T-helper 1 cell treated with Interleukin-12 subunit alpha and Interleukin-12 subunit beta and Interleukin-4 antibody, amounts not matched to agents 30 ng/mL and 1 ng/mL, for 36 hours (primary cell): ENCODE measurements at regions not wholly inside any gene's neighbourhood (a gene's known extent, or its start where the extent isn't known, plus 50 kb on each side); places are given as distances from the start of the nearest gene placed in this dataset.

Experiments
- intact Hi-C: fragments of 100-400 bp; cut with micrococcal nuclease; formaldehyde crosslinking; loops from one replicate; pipeline ENCODE4 v1.15.1; 2024

- intact Hi-C loops: no loop called here
Observed at GRCh38 chr2:205937211-205937610, 148.8 kb downstream of the INO80D start.

GRCh38 chr2:205936446-205936845 is 149.5 kb downstream of the INO80D start:
- intact Hi-C loops: no loop called here

GRCh38 chr2:205934443-205934842 is 151.5 kb downstream of the INO80D start:
- intact Hi-C loops: no loop called here

DNA sequence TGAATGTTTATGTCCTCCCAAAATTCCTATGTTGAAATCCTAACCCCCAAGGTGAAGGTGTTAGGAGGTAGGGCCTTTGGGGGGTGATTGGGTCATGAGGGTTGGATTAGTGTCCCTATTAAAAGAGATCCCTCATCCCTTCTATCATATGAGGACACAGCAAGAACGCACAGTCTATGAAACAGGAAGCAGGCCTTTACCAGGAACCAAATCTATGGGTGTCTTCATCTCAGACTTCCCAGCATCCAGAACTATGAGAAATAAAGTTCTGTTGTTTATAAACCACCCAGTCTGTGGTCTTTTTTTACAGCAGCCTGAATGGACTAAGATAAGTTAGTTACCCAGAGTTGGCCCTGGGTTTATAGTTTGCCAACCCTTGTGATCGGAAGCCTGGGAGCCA is 153.1 kb downstream of the INO80D start:
- intact Hi-C loops: no loop called here

GRCh38 chr2:205931388-205931787 is 154.6 kb downstream of the INO80D start:
- intact Hi-C loops: no loop called here

- intact Hi-C loops: no loop called here
Observed at GRCh38 chr2:205930209-205930608, 155.8 kb downstream of the INO80D start.

DNA sequence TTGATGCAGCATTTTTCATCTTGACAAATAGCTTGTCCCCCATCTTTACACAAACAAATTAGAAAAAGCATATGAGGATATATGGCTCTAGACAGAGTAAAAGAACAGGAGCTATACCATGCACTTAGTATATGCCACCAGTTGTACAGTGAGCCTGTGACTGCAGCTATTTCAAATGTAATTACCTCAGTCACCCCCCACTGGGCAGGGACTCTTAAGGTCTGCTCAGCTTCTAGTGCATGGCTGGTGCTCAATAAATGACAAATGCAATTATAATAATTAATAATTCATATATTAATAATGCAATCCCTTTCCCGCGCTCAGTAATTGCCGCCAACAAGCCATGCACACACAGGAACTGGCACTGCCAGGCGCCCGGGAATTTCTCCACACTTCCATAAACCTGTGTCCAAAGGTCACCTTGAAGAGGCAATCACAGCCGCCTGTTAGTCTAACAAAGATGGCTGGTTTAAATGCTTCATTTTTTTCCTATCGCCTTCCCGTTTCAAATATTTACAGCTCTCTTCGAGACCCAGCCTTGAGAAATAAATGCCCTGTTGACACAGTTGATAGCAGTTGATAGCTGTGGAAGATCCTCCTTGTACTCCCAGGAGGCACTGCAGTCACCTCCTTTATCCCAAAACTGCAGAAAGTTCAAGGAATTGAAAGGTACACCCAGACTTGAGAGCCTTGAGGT is 156.6 kb downstream of the INO80D start:
- intact Hi-C loops: loop anchor here (5.0 kb wide), 3 partner anchors 162 to 1782 kb away; no protein-coding TSS in a partner anchor

DNA sequence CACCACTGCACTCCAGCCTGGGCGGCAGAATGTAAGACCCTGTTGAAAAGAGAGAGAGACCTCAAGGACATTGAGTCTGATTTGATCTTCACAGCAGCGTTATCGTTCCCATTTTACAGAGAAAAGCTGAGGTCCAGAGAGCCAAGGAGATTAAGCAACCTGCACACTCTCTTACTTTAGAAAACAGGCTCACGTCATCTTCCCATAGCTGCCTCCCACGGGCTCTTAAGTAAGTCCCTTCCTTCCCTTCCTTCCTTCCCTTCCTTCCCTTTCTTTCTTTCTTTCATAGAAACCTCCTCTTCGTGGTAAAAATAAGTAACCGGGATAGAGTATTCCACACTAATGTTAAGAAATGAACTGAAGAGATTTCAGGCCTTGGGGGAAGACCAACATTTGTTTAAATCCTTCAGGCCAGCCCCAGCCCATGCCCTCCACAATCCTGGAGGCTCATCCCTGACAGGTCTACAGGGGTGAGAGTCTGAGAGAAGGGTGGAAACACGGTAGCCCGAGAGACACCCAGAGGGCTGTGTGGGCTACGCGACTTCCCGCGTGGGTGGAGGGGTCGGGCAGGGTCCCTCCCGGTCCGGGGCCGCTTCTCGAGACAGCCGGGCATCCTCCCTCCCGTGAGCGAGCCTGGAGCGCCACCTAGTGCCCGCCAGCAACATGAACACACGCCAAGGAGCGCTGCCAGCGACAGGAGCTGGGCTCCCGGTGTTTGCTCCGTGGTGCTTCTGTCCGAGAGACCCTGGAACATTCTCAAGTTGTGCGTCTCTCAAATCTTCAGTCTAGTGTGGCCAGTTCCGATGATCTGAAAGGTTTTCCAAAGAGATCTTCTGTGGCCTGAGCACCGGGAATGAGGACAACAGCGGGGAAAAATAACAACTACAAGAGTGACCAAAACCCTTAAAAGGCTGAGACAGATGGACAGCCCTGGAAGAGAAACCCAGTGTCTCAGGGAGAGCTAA is 160.3 kb downstream of the INO80D start:
- intact Hi-C loops: loop anchor here (1.0 to 5.0 kb wide), 4 partner anchors 158 to 1778 kb away; no protein-coding TSS in a partner anchor

DNA sequence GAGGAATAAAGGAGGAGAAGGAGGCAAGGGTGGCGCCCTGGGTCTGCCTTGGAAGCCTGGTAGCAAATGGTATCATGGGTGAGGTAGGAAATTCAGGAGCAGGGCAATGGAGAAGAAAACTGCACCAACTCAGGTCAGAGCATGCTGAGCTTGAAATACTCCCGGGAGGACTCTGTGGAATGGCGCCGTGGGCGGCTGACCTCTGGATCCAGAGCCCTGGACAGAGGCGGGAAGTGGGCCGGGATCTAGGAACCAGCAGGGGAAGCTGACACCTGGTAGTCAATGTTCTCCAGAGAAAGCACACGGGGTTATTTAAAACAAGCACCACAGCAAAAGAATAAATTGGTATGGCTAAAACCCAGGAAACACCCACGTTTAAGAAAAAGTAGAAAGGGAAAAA is 161.3 kb downstream of the INO80D start:
- intact Hi-C loops: loop anchor here (1.0 to 5.0 kb wide), 4 partner anchors 157 to 1777 kb away; no protein-coding TSS in a partner anchor

DNA sequence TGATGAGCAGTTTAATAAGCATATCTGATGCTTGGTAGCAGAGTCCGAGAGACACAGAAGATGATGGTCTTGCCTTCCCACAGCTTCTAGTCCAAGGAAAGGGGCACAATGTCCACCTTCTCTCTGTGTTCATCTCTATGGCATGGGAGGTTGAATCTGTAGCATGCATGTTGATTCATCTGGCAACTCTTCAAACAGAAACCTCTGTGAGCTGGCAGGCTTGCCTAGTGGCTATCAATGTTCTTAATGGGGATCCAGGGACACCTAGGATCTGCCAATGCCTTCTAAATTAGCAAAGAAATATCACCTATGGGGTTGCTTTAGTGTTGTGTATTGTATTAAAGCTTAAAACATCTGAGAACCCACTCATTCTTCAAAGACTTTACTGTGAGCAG is 170.8 kb downstream of the INO80D start:
- intact Hi-C loops: no loop called here

GRCh38 chr2:205914213-205915129 is 171.5 kb downstream of the INO80D start:
- intact Hi-C loops: no loop called here

- intact Hi-C loops: no loop called here
Observed at GRCh38 chr2:205913668-205914067, 172.3 kb downstream of the INO80D start.

GRCh38 chr2:205911306-205911705 is 174.7 kb downstream of the INO80D start:
- intact Hi-C loops: no loop called here

- intact Hi-C loops: no loop called here
Observed at GRCh38 chr2:205909184-205909572, 176.8 kb downstream of the INO80D start.

DNA sequence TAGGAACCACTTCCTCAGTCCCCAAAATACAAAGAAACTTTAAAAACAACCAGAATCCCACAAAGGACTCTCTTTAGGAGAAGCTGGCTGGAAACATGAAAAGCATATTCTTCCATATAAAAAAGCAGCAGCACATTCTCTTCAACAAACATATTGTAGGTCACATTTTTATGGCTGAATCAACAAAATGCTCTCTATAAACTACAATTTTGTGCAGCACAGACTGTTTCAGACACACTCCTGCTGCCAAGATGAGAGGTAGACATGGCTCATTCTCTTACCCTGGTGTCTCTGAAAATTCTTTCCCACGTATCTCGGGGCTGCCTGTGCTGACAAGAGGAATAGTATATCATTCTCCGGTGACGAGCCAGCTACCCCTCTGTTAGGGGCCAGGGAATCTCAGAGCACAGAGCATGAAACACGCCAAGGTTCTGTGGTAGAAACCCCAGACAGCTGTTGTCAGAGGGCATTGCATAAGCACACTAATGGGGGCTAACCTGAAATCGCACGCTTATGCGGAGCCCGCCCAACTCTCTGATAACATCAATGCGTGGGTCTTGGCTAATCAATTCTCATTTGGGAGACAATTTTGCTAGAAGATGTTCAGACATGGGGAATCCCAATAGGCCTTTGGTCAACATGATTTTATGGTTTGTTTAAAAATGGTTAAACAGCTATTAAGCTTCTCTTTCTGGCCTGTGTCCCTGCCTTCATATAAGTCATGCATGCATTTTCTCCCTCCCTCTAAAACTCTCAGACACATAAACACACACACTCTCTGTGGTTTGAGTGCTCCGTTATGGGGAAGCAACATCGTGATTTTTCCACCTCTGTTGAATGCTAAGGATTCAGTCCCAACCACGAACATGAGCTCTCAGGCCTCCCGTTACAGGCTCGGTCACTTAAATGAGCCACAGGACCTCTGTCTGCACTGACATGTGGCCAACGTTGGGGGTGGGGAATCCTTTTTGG is 177.5 kb downstream of the INO80D start:
- intact Hi-C loops: no loop called here

DNA sequence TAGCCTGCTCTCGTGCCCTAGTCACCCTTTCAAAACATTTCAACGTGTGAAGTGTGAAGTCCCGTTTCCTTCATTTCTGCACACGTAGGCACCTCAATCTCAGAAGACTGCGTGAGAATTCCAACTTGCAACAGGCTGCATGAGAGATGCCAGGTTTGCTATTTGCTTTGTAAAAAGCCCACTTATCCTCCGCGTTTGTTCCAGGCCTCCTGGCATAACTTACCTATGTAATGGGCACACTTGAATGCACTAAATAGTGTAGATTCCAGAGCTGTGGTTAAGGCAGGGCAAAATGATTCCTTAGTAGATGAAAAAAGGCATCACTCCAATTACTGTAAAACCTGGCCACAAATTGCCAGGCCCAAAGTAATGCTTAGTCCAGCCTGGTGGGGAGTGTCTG is 179.6 kb downstream of the INO80D start:
- intact Hi-C loops: no loop called here

- intact Hi-C loops: no loop called here
Observed at GRCh38 chr2:205905576-205905975, 180.4 kb downstream of the INO80D start.

GRCh38 chr2:205904873-205905272 is 181.1 kb downstream of the INO80D start:
- intact Hi-C loops: no loop called here

DNA sequence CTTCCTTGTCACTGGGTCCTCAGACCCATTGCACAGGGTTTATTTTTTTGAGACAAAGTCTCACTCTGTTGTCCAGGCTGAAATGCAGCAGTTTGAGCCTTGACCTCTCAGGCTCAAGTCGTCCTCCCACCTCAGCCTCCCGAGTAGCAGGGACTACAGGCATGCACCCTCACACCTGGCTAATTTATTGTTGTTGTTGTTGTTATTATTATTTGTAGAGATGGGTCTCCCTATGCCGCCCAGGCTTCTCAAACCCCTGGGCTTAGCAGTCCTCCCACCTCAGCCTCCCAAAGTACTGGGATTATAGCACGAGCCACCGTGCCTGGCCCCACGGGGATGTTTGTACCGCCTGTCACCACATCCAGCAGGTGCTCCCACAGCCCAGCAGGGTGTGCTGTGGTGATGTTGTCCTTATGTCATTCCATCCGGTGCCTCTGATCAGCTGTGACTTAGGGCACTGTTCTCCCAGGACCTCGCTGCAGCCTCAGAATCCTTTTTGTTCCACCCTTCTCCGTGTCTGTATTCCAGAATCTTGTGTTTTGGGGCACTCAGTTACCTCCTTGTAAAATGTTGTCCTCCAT is 182.3 kb downstream of the INO80D start:
- intact Hi-C loops: no loop called here

- intact Hi-C loops: no loop called here
Observed at GRCh38 chr2:205902900-205903237, 183.1 kb downstream of the INO80D start.
